KOPT-K1 (cell line): ENCODE measurements at regions not wholly inside any gene's neighbourhood (a gene's known extent, or its start where the extent isn't known, plus 50 kb on each side); places are given as distances from the start of the nearest gene placed in this dataset.

Experiments
- H3K27ac ChIP-seq: fragments of 200-600 bp; sonication (generic); 2 replicates; pipeline ENCODE4 v1.5.1; 2016; ENCODE audit warnings: antibody characterized with exemption, mild to moderate bottlenecking, low read depth, low read length; ENCODE audit not compliant: poor library complexity, severe bottlenecking
- H3K36me3 ChIP-seq: fragments of 200-600 bp; sonication (generic); 2 replicates; pipeline ENCODE4 v1.5.1; 2017; ENCODE audit warnings: antibody characterized with exemption, mild to moderate bottlenecking, low read length, moderate library complexity; ENCODE audit not compliant: insufficient read depth
- H3K9me3 ChIP-seq: fragments of 200-600 bp; sonication (generic); 2 replicates; pipeline ENCODE4 v1.5.1; 2017; ENCODE audit warnings: antibody characterized with exemption, low read length, mild to moderate bottlenecking; ENCODE audit not compliant: insufficient read depth, poor library complexity, severe bottlenecking

- no peaks in the 10 kb centered on the region for H3K36me3 ChIP-seq
- no peak overlapping the region for H3K27ac ChIP-seq
- H3K9me3 ChIP-seq, result peaks cover 3% of the 10 kb centered on the region
Measured at GRCh38 chr6:144978208-144978607, 693.1 kb downstream of the UTRN start.

GRCh38 chr6:144986271-144986670 is 701.1 kb downstream of the UTRN start:
- H3K9me3 ChIP-seq, result peaks cover 3% of the 10 kb centered on the region
- H3K36me3 ChIP-seq, result no peaks in the 10 kb centered on the region
- H3K27ac ChIP-seq, result no peak overlapping the region

GRCh38 chr6:144989319-144990107 is 704.4 kb downstream of the UTRN start:
- Histone ChIP-seq H3K27ac (no peak overlapping the region), H3K36me3 (no peaks in the 10 kb centered on the region)

DNA sequence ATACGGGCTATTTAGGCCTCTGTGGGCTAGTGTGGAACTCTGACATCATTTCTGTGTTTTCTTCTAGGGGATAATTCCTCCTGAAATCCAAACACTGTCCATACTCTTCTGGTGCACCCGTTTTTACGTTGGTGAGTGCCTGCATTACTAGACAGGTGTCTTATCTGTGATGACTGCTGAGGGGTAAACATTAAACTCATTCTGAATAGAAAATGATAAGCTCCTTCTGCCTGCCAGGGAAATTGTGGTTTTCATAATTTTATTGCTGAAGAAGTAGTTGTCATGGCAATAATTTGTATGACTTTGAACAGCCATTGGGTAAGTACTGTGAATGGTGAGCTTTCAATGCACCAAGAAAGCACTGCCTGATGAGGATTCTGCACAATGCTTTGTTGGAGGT is 705.6 kb downstream of the UTRN start:
- Histone ChIP-seq H3K27ac (no peak overlapping the region), H3K9me3 (no peaks in the 10 kb centered on the region)

More at GRCh38 chr6:144989319-144990107, 704.4 kb downstream of the UTRN start:
- H3K9me3 ChIP-seq, result no peaks in the 10 kb centered on the region

GRCh38 chr6:144993870-144994269 is 708.7 kb downstream of the UTRN start:
- no peaks in the 10 kb centered on the region for H3K9me3 ChIP-seq
- no peak overlapping the region for H3K27ac ChIP-seq
- H3K36me3 ChIP-seq, result no peaks in the 10 kb centered on the region

More for the DNA sequence above, 705.6 kb downstream of the UTRN start:
- no peaks in the 10 kb centered on the region for H3K36me3 ChIP-seq

- no peaks in the 10 kb centered on the region for H3K9me3 ChIP-seq
- H3K36me3 ChIP-seq, result no peaks in the 10 kb centered on the region
- H3K27ac ChIP-seq, result no peak overlapping the region
Measured at GRCh38 chr6:144997996-144998395, 712.9 kb downstream of the UTRN start.

GRCh38 chr6:144999127-144999526 is 714.0 kb downstream of the UTRN start:
- H3K9me3 ChIP-seq, result no peaks in the 10 kb centered on the region
- H3K27ac ChIP-seq, result no peak overlapping the region
- H3K36me3 ChIP-seq, result no peaks in the 10 kb centered on the region

DNA sequence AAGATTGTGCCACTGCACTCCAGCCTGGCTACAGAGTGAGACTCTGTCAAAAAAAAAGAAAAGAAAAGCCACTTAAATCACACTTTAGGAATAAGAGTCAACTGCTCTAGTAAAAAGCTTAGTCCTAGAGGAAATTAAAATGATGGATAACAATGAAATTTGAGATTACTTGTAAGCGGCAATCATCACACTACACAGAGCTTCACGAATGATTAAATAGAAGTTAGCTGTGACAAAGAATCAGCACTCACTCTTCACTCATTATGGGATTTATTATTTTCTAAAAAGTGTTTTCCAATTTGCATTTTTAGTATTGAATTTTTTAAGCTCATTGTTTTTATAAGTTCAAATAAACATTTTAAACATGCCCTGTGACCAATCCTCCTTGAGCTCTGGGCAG is 718.0 kb downstream of the UTRN start:
- H3K9me3 ChIP-seq, result no peaks in the 10 kb centered on the region

GRCh38 chr6:145006914-145007313 is 721.8 kb downstream of the UTRN start:
- Histone ChIP-seq H3K36me3 (no peaks in the 10 kb centered on the region), H3K9me3 (no peaks in the 10 kb centered on the region), H3K27ac (no peak overlapping the region)

More for the DNA sequence above, 718.0 kb downstream of the UTRN start:
- H3K36me3 ChIP-seq, result no peaks in the 10 kb centered on the region
- H3K27ac ChIP-seq, result no peak overlapping the region

DNA sequence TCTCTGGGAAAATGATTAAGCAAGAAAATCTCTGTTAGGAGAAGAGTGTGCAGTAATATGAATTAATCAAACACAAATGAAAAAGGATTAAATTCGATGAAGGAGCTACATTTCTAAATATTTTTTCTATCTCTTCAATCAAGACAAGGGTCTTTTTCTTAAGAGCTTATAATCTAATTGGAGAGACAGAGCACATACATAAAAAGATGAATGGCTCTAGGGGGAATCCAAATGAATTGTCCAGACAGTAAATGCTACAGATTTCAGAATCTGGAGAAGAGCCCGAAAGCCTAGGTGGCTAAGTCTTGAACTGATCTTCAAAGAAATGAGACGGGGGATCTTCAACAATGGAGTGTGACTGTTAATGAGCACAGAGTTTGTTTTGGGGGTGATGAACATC is 723.6 kb downstream of the UTRN start:
- H3K36me3 ChIP-seq, result no peaks in the 10 kb centered on the region
- H3K27ac ChIP-seq, result no peak overlapping the region
- H3K9me3 ChIP-seq, result no peaks in the 10 kb centered on the region

DNA sequence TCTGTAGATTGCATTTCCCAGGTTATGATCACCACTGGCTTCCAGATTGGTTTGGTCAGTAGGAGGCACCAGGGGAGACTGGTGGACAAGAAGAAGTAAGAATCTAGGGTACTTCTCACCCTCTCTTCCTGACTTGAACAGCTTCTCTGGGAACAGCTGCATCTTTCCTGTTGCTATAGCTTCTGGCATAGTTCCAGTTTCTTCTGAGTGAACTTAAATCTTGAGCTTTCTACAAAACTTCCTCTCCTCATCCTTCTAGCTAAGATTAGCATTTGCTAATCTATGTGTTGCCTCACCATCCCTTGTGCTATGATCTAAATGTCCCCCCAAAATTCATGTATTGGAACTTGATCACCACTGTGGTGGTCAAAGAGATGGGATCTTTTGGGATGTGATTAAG is 724.6 kb downstream of the UTRN start:
- Histone ChIP-seq H3K9me3 (no peaks in the 10 kb centered on the region), H3K36me3 (no peaks in the 10 kb centered on the region), H3K27ac (no peak overlapping the region)

- Histone ChIP-seq H3K27ac (no peak overlapping the region), H3K36me3 (no peaks in the 10 kb centered on the region), H3K9me3 (no peaks in the 10 kb centered on the region)
Measured at GRCh38 chr6:145012039-145012662, 723.2 kb downstream of the EPM2A start.

DNA sequence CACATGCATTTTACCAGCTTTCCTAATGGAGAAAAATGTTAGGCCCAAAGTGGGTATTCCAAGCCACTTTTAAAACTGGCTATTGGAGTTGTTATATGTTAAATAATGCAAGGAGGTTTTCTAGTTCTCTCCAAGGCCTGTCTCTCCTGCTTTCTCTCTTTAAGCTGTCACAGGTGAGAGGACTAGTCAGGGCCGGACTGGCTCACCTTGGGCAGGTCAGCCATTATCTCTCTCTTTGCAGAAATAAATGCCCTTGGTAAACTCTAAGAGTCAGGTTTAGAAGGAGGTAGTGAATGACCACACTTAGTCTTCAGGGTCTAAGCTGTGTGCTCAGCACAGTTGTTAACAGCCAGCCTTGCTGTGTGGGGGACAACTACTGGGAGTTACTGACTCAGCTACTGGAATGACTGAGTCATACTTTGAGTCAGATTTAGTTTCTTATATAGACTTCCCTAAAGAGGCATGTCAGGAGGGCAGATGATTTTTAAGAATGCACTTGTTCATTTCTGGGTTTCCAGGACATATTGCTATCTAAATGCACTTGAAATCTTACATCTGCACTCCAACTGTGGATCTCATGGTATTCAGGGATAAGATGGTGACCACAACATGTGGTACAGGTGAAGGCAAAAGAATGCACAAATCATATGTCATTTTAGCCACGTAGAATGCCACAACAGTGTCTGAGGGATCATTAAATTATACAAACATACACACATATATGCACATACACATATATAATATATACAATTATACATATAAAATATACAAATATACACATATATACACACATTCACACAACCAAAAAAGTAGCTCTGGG is 719.4 kb downstream of the EPM2A start:
- Histone ChIP-seq H3K27ac (no peak overlapping the region), H3K36me3 (no peaks in the 10 kb centered on the region), H3K9me3 (no peaks in the 10 kb centered on the region)

DNA sequence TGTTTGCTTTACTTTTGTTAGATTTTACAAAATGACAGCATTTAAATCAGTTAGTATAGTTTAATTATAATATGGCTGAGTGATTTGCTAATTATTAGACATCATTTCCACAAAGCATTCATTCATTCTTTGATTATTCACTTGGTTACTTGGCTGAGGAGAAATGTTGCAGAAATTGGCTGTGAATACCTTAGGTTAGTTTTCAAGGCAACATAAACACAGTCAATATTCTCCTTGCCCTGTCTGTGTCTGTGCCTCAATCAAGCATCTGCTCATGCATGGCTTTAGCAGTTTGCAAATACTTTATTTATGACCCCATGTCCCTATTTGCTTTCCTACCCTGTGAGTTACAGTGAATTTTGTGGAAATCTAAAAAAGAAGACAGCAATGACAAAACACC is 718.3 kb downstream of the EPM2A start:
- H3K9me3 ChIP-seq, result no peaks in the 10 kb centered on the region
- no peaks in the 10 kb centered on the region for H3K36me3 ChIP-seq
- H3K27ac ChIP-seq, result no peak overlapping the region

DNA sequence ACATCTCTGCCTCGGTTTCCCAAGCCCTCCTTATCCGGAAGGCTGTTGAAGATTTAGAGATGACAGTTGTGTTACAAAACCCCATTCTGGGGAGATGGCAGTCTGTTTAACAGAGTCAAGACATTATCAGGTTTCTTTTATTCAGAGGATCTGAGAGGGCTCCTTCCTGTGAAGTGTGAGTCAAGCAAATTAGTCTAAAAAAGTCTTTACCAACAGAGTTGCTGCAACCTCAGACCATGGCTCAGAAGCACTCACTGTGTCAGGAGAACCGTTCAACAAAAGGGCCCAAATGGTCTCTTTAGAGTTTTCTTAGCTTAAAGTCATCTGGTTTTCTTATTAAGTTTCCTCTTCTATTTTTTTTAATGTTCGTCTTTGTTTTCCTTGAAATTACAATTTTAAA is 717.8 kb downstream of the EPM2A start:
- H3K9me3 ChIP-seq, result no peaks in the 10 kb centered on the region
- no peak overlapping the region for H3K27ac ChIP-seq
- no peaks in the 10 kb centered on the region for H3K36me3 ChIP-seq
